Hematopoietic multipotent progenitor cell (in vitro differentiated cells): ENCODE measurements at regions not wholly inside any gene's neighbourhood (a gene's known extent, or its start where the extent isn't known, plus 50 kb on each side); places are given as distances from the start of the nearest gene placed in this dataset.

Experiments
- DNase-seq, 3 donors: peaks; one replicate each; pipeline ENCODE4 v3.0.0-alpha.2; 2011 to 2015; ENCODE audit warnings: low read depth in 2 of 3, low spot score in 2 of 3

DNA sequence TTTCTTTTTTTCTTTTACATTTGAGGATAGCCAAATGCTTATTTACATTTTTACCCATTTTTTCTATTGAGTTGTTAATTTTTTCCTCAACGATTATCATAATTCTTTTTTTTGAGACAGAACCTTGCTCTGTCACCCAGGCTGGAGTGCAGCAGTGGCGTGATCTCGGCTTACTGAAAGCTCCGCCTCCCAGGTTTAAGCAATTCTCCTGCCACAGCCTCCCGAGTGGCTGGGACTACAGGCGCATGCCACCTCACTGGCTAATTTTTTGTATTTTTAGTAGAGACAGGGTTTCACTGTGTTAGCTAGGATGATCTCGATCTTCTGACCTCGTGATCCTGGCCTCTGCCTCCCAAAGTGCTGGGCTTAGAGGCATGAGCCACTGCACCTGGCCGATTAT lies 208.7 kb downstream of the LIG4 start:
- DNase-seq, result no peak

DNA sequence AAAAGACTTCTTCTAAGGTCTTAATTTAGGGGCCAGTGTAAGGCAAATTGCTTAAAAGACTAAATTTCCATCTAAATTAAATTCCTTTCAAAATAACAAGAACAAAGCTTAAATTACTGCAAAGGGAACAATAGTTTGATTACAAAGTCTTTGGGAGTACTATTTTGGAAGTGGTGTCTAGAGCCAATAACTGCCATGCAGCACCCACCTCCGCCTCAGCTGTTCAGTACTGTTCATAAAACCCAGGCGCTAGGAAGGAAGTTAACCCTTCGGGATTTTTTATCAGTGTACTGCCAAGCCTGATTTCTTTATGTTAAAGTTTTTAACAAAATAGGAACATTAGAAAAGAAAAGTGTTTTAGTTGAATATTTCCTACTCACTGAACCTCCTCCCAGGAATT lies 210.1 kb downstream of the LIG4 start:
- DNase-seq, result no peak

DNA sequence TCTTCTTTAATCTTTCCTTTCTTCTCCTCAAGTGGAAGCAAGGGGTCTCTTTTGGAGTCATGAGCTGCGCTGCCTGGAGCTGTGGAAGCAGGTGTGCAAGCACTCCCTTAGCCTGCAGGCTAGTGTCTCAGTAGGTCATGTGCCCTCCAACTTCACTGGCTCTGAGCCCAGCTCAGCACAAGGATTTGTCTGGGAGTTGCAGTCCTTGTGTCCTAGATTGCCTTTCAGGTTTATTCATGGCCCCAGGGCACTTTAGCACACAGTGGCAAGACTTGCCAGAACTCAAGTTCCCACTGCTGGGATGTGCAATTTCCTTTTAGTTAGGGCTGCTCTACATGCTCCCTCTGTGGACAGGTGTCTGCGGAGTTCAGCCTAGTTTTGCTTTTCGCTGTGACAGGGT lies 211.7 kb downstream of the LIG4 start:
- DNase-seq, result no peak

DNA sequence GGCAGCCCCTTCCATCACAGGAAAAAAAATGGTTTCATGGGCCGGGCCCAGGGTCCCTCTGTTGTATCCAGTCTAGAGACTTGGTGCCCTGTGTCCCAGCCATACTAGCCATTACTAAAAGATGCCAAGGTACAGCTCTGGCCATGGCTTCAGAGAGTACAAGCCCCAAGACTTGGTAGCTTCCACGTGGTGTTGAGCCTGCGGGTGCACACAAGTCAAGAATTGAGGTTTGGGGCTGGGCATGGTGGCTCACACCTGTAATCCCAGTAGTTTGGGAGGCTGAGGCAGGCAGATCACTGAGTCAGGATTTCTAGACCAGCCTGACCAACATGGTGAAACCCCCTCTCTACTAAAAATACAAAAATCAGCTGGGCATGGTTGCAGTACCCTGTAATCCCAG lies 214.3 kb downstream of the LIG4 start:
- no peak for DNase-seq

DNA sequence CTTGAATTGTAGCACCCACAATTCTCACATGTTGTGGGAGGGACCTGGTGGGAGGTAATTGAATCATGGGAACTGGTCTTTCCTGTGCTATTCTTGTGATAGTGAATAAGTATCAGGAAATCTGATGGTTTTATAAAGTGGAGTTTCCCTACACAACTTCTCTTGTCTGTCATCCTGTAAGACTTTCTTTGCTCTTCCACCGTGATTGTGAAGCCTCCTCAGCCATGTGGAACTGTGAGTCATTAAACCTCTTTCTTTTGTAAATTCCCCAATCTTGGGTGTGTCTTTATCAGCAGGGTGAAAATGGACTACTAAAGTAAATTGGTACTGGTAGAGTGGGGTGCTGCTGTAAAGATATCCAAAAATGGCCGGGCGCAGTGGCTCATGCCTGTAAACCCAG lies 215.6 kb downstream of the LIG4 start:
- DNase-seq, result no peak

- DNase-seq, result no peak
Measured at GRCh38 chr13:107994137-107994536, 221.2 kb downstream of the LIG4 start.

- no peak for DNase-seq
Measured at GRCh38 chr13:107993239-107993949, 221.9 kb downstream of the LIG4 start.

GRCh38 chr13:107992542-107992941 lies 222.8 kb downstream of the LIG4 start:
- no peak for DNase-seq

DNA sequence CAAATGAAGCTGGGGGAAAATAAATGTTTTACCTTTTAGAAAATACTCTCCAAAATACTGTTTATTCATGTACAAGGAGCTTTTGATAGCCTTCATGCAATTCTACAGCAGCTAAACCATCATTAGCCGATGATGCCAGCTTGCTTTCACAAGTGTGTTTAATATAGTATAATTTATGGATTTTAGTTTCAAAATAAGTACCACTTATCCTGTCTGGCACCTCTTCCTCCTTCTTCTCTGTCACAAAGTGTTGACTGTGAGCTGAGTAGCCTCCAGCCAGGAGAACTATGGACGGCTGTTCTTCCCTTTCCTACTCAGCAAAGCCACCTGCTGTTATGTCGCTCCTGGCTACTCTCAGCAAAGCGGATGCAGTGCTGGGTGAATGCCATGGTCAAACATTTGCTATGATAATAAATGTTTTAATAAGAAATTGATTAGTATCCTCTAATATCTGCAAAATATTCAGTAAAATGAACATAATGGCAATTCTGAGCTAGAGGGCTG lies 238.2 kb downstream of the LIG4 start:
- no peak for DNase-seq

- no peak for DNase-seq
Measured at GRCh38 chr13:107976628-107977027, 238.7 kb downstream of the LIG4 start.

- no peak for DNase-seq
Measured at GRCh38 chr13:107974409-107974808, 240.9 kb downstream of the LIG4 start.

DNA sequence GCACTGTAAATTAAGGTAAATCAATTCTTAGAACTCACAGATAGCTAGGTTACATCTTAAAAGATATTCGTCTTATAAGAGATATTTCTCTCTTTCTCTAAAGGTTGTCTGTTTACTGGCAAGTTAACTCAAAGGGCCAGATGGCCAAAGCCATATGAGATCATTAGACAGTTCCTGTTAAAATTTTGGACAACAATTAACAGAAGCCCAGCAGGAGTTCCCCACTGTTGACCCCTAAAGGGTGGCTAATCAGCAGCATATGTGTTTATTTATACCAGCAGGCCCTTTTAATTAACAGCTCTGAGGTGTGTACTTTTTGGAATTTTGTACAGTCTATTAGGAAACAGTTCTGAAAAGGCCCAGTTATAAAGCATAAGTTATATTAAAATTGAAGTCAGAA lies 245.8 kb downstream of the LIG4 start:
- DNase-seq, result no peak

- DNase-seq, result no peak
Measured at GRCh38 chr13:107968470-107968869, 246.9 kb downstream of the LIG4 start.

DNA sequence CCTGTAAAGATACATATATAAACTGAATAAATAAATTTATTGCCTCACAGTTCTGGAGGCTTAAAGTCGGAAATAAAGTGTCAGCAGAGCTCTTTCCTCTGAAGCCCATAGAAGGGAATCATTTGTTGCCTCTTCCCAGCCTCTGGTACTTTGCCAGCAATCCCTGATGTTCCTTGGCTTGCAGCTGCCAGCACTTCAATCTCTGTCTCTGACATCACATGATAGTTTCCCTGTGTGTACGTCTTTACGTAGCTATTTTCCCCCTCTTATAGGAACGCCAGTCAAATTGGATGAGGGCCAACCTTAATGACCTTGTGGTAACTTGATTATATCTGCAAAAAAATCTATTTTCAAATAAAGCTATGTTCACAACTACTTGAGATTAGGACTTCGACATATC lies 250.9 kb downstream of the LIG4 start:
- DNase-seq, result no peak

GRCh38 chr13:107961849-107962608 lies 253.3 kb downstream of the LIG4 start:
- DNase-seq, result no peak

GRCh38 chr13:107960301-107960700 lies 255.0 kb downstream of the LIG4 start:
- DNase-seq, result no peak

- DNase-seq, result no peak
Measured at GRCh38 chr13:107956889-107957288, 258.4 kb downstream of the LIG4 start.

DNA sequence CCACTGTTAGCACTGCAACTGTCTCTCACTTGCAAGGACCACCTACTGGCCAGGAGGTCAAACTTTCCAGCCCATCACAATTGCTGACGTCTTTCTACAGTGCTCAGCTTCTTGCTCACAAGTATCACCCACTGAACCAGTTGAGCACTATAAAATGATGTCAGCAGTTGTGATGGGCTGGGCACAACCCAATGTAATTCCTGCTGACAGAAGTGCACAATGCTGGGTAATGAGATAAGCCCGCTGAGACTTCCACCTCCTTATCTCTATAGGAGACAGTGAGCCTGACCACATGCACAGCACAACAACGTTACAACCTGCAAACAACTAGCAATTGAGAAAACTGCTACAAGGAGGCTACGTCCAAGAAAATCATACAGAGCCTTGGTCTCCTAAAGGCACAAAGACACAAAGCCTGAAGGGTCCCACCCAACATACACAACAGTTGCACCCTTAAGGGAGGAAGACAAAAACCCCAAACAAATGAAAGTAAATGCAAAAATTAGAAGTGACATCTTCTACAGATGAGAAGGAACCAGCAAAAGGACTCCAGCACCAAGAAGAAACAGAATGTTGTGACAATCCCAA lies 273.2 kb downstream of the LIG4 start:
- DNase-seq, result no peak

DNA sequence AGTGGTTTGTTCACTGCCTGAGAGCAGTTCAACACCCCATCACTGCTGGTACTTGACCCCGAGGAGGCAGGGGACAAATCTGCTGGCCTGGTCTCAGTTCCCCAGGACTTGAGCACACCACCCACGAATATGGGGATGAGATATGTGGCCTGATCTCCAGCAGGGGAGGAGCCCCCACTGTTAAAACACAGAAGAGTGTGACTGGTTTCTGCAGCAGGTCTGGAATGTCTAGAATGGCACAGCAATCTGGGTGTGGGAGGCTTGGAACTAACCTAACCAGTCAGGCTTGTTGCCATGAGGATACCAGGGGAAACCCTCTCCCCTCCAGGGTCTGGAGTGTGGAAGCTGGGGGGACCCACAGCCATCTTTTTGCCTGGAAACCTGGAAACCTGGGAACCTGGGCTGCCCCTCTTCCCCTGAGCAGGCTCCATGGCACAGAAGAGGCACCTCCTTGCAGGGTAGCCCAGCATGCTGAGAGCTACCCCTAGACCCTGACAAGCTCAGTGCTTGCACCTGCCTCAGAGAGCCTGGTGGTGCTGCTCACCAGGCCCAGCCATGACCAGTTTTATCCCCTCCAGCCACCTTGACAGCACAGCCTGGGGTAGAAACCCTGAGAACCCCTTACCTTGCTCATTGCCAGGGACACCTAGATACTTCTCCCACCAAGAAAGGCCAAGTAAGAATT lies 273.8 kb downstream of the LIG4 start:
- no peak for DNase-seq

GRCh38 chr13:107937848-107938247 lies 277.5 kb downstream of the LIG4 start:
- no peak for DNase-seq

DNA sequence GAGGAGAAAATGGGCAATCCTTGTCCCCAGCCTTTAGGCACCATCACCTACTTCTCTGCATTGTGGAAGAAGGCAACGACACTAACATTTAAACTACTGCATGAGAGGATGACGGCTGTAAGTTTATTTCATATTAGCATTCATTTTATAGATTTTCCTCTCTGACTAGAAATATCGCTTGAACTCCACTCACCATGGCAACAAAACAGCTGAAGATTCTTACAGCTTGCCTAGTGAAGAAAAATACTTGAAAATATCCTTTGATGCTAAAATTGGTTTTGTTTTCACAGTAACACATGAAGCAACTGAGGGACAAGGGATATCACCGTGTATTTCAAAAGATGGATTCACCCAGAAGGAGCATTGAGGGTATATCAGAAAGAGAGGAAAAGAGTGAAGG lies 284.3 kb downstream of the LIG4 start:
- no peak for DNase-seq
